Stomach (tissue), 8 donors: ENCODE measurements at regions not wholly inside any gene's neighbourhood (a gene's known extent, or its start where the extent isn't known, plus 50 kb on each side); places are given as distances from the start of the nearest gene placed in this dataset.

Source experiments
- DNase-seq, 2 donors: peaks; one replicate each; pipeline versions ENCODE4 v3.0.0 to v3.0.0-alpha.2; 2013 to 2019
- H3K27ac ChIP-seq, 5 donors: fragments of 200-600 bp in 4 of 5; sonication (generic) in 4 of 5; one replicate each; pipeline ENCODE4 v1.5.1; 2013 to 2019; ENCODE audit warnings: mild to moderate bottlenecking in 1 of 5, moderate library complexity in 1 of 5
- H3K27me3 ChIP-seq, 3 donors: fragments of 200-600 bp; sonication (generic); one replicate each; pipeline ENCODE4 v1.5.1; 2017 to 2019; ENCODE audit warnings: mixed run types in 1 of 3
- H3K36me3 ChIP-seq, 4 donors: fragments of 200-600 bp; sonication (generic); 1 replicate in 3 of 4; 2 replicates in 1 of 4; pipeline ENCODE4 v1.5.1; 2016 to 2019
- H3K4me1 ChIP-seq, 4 donors: fragments of 200-600 bp; sonication (generic); one replicate each; pipeline ENCODE4 v1.5.1; 2016 to 2019
- H3K4me3 ChIP-seq, 4 donors: fragments of 200-600 bp; sonication (generic) in 3 of 4; one replicate each; pipeline ENCODE4 v1.5.1; 2016 to 2019; ENCODE audit warnings: mild to moderate bottlenecking in 1 of 4
- H3K9me3 ChIP-seq, 4 donors: fragments of 200-600 bp; sonication (generic); one replicate each; pipeline ENCODE4 v1.5.1; 2016 to 2019
- EP300 ChIP-seq: sonication (generic); formaldehyde crosslinking; IDR thresholded peaks from one replicate; pipeline ENCODE4 v1.6.1; 2017; ENCODE audit warnings: antibody characterized with exemption
- POLR2A ChIP-seq, 4 donors: fragments of 450-650 bp; IDR thresholded peaks; one replicate each; pipeline ENCODE4 v1.6.1; 2016; ENCODE audit warnings: antibody characterized with exemption in 4 of 4, control low read depth in 2 of 4, mild to moderate bottlenecking in 1 of 4, moderate library complexity in 1 of 4
- POLR2AphosphoS5 ChIP-seq, 3 donors: sonication (generic); formaldehyde crosslinking; IDR thresholded peaks; one replicate each; pipeline ENCODE4 v1.6.1; 2016; ENCODE audit warnings: antibody characterized with exemption in 3 of 3
- WGBS, 5 donors: extraction: QIAGEN DNeasy Blood & Tissue Kit in 3 of 5; methylation state at CpG; one replicate each; pipeline versions ENCODE4 v1.1.5 to v1.1.7; 2013 to 2018; 5-methylcytosine and 5-hydroxymethylcytosine counted together
- intact Hi-C: fragments of 100-400 bp; cut with DNase I; formaldehyde crosslinking; loops from one replicate; pipeline ENCODE4 v1.15.1; 2023; ENCODE audit warnings: low total_unique reads
- TF ChIP-seq, protein P1 (sequence below), 7 experiments: fragments of 450-650 bp in 4 of 7; fragments of 200-600 bp in 3 of 7; sonication (generic) in 3 of 7; IDR thresholded peaks; one replicate each; pipeline ENCODE4 v1.5.1; 2016 to 2019; ENCODE audit warnings: antibody characterized with exemption in 7 of 7, control low read depth in 2 of 7, mild to moderate bottlenecking in 1 of 7
- donor health status: healthy with polysubstance abuse.
- donor health status: Bipolar disorder and iron deficiency.
- donor health status: healthy.

DNA sequence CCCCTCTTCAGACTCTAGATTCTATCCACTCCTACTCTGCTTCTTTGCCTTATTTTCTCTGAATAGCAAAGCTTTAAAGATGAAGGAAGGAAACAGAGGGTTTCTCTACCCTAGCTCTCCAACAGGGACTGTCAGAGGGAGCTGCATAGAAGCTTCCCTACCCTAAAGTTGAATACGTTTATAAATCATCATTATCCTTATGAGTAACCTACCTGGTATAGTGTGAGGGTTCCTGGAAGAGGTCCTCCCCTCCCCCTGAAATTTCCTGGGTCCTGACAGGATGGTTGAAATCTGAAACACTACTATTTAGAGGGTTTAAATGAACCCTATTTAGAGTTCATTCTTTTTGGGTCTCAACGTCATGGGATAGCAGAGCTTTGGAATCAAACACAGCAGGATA, 187.0 kb upstream of the RBPJ start:
- intact Hi-C loops = no loop called here
- Histone ChIP-seq H3K4me3 (no peak overlapping the region), H3K27ac (no peak overlapping the region), H3K9me3 (no peaks in the 10 kb centered on the region), H3K4me1 (no peaks in the 10 kb centered on the region), H3K36me3 (no peaks in the 10 kb centered on the region), H3K27me3 (no peaks in the 10 kb centered on the region)
- no peak for DNase-seq
- no peak for TF ChIP-seq POLR2AphosphoS5 (IDR thresholded peaks at IDR 0.05)
- TF ChIP-seq POLR2A (IDR thresholded peaks at IDR 0.05) = no peak
- no peak for TF ChIP-seq EP300
- TF ChIP-seq, protein P1, sequence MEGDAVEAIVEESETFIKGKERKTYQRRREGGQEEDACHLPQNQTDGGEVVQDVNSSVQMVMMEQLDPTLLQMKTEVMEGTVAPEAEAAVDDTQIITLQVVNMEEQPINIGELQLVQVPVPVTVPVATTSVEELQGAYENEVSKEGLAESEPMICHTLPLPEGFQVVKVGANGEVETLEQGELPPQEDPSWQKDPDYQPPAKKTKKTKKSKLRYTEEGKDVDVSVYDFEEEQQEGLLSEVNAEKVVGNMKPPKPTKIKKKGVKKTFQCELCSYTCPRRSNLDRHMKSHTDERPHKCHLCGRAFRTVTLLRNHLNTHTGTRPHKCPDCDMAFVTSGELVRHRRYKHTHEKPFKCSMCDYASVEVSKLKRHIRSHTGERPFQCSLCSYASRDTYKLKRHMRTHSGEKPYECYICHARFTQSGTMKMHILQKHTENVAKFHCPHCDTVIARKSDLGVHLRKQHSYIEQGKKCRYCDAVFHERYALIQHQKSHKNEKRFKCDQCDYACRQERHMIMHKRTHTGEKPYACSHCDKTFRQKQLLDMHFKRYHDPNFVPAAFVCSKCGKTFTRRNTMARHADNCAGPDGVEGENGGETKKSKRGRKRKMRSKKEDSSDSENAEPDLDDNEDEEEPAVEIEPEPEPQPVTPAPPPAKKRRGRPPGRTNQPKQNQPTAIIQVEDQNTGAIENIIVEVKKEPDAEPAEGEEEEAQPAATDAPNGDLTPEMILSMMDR (IDR thresholded peaks at IDR 0.05) = no peak
- WGBS, 5 donors = 84 to 92% (median 89%) methylated on average over 2 of the region's 2 CpGs

DNA sequence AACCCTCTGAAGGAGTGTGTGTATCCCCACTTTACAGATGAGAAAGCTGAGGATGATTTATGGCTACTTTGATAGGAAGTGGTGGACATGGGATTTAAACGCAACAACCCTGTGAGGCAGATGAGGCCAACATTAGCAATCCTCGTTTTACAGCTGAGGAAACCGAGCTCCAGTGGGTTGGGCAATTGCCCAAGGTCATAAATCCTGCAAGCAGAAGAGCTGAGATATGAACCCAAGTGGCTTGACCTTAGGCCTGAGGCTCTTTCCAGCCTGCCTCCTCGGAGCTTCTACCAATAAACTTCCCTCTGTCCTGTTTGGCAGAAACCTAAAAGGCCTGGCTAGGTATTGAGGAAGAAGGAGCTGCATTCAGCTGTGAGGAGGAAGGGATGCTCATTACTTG, 185.5 kb upstream of the RBPJ start:
- Histone ChIP-seq H3K27me3 (no peaks in the 10 kb centered on the region), H3K4me3 (no peak overlapping the region), H3K9me3 (no peaks in the 10 kb centered on the region), H3K27ac (no peak overlapping the region), H3K4me1 (peaks cover 0 to 4% (median 0%) of the 10 kb centered on the region in 4 donors), H3K36me3 (no peaks in the 10 kb centered on the region)
- 64 to 93% (median 85%) methylated on average over 4 of the region's 4 CpGs for WGBS, 5 donors
- TF ChIP-seq POLR2AphosphoS5 (IDR thresholded peaks at IDR 0.05) (no peak), EP300 (no peak), POLR2A (IDR thresholded peaks at IDR 0.05) (no peak)
- TF ChIP-seq, protein P1 (IDR thresholded peaks at IDR 0.05) = no peak
- no peak for DNase-seq
- intact Hi-C loops = no loop called here

DNA sequence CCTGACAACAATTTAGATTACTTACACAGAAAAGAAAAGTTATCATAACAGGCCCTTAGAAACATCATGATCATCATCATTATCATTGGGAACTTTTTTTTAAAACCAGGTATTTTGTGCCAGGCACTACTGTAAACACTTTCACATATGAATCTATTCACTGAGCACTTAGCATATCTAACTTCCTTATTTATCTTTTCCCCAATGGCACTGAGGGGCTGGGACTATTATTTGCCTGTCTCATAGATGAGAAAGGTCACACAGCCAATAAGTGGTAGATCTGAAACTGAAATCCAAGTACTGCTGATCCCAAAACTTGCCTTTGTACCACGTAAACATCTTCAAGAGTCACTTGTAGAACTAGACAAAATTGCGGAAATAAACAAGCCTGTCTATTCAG, 184.2 kb upstream of the RBPJ start:
- no peak for DNase-seq
- 71 to 87% (median 79%) methylated on average over 2 of the region's 2 CpGs for WGBS, 5 donors

DNA sequence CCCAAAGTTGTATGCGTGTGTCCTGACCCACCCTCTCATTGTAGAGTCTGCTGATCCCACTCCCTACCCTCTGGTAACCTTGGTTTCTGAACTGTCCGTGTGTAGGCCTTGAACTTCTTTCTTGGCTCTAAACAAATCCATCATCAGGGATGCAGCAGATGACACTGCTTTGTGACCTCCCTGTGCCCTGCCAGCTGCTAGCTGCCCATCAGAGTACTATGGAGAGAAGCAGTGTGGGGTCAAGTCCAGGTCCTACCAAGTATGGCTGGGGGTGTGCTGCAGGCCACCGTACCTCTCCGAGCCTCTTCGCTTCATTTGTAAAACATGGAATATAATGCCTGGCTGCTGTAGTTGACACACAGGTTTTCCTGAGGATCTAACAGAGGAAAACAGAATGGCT, 183.5 kb upstream of the RBPJ start:
- no peak overlapping the region for H3K27ac ChIP-seq
- 92 to 97% (median 94%) methylated on average over 5 of the region's 5 CpGs for WGBS, 5 donors
- intact Hi-C loops = no loop called here

More for the DNA sequence above, 184.2 kb upstream of the RBPJ start:
- H3K4me3 ChIP-seq = no peak overlapping the region
- no peaks in the 10 kb centered on the region for H3K36me3 ChIP-seq
- TF ChIP-seq POLR2AphosphoS5 (IDR thresholded peaks at IDR 0.05) (no peak), EP300 (no peak), POLR2A (IDR thresholded peaks at IDR 0.05) (no peak)
- TF ChIP-seq, protein P1 (IDR thresholded peaks at IDR 0.05) = no peak
- H3K4me1 ChIP-seq = peaks cover 0 to 13% (median 6%) of the 10 kb centered on the region in 4 donors
- intact Hi-C loops = no loop called here
- no peak overlapping the region for H3K27ac ChIP-seq
- no peaks in the 10 kb centered on the region for H3K9me3 ChIP-seq
- no peaks in the 10 kb centered on the region for H3K27me3 ChIP-seq

More for the DNA sequence above, 183.5 kb upstream of the RBPJ start:
- Histone ChIP-seq H3K36me3 (no peaks in the 10 kb centered on the region), H3K4me1 (peaks cover 0 to 16% (median 8%) of the 10 kb centered on the region in 4 donors), H3K27me3 (no peaks in the 10 kb centered on the region), H3K4me3 (no peak overlapping the region), H3K9me3 (no peaks in the 10 kb centered on the region)
- no peak for DNase-seq
- no peak for TF ChIP-seq EP300
- no peak for TF ChIP-seq POLR2AphosphoS5 (IDR thresholded peaks at IDR 0.05)
- TF ChIP-seq, protein P1 (IDR thresholded peaks at IDR 0.05) = no peak
- no peak for TF ChIP-seq POLR2A (IDR thresholded peaks at IDR 0.05)
